Esophagus squamous epithelium (tissue), 5 donors: ENCODE measurements at regions not wholly inside any gene's neighbourhood (a gene's known extent, or its start where the extent isn't known, plus 50 kb on each side); places are given as distances from the start of the nearest gene placed in this dataset.

ENCODE experiments used
- DNase-seq: peaks from one replicate; lab custom pipeline; 2025; lab: John Stamatoyannopoulos, UW
- H3K27ac ChIP-seq, 4 donors: fragments of 200-600 bp; sonication (generic); one replicate each; pipeline ENCODE4 v1.5.1; 2016 to 2019; ENCODE audit warnings: mild to moderate bottlenecking in 1 of 4
- H3K27me3 ChIP-seq, 4 donors: fragments of 200-600 bp; sonication (generic); 1 replicate in 3 of 4; 2 replicates in 1 of 4; pipeline versions ENCODE4 v1.5.1 to v1.6.0; 2017 to 2021; ENCODE audit warnings: antibody characterized with exemption in 1 of 4
- H3K36me3 ChIP-seq, 3 donors: fragments of 200-600 bp; sonication (generic); one replicate each; pipeline ENCODE4 v1.5.1; 2016 to 2019
- H3K4me1 ChIP-seq, 3 donors: fragments of 200-600 bp; sonication (generic); one replicate each; pipeline ENCODE4 v1.5.1; 2017 to 2019
- H3K4me3 ChIP-seq, 4 donors: fragments of 200-600 bp; sonication (generic); 1 replicate in 3 of 4; 2 replicates in 1 of 4; pipeline ENCODE4 v1.5.1; 2016 to 2019; ENCODE audit warnings: mild to moderate bottlenecking in 2 of 4, moderate library complexity in 1 of 4
- H3K9me3 ChIP-seq, 3 donors: fragments of 200-600 bp; sonication (generic); one replicate each; pipeline ENCODE4 v1.5.1; 2016 to 2019
- POLR2A ChIP-seq, 4 donors: fragments of 450-650 bp; IDR thresholded peaks; one replicate each; pipeline ENCODE4 v1.6.1; 2017; ENCODE audit warnings: antibody characterized with exemption in 4 of 4, mild to moderate bottlenecking in 4 of 4, moderate library complexity in 3 of 4
- WGBS, 2 donors: methylation state at CpG; one replicate each; pipeline ENCODE4 v1.1.5; 2018; 5-methylcytosine and 5-hydroxymethylcytosine counted together
- intact Hi-C: fragments of 100-400 bp; cut with DNase I; formaldehyde crosslinking; loops from one replicate; pipeline ENCODE4 v1.15.0; 2022
- TF ChIP-seq, protein P1 (sequence below), 6 experiments: fragments of 450-650 bp in 4 of 6; fragments of 200-600 bp in 2 of 6; sonication (generic) in 2 of 6; IDR thresholded peaks; one replicate each; pipeline ENCODE4 v1.5.1; 2016 to 2019; ENCODE audit warnings: antibody characterized with exemption in 6 of 6, mild to moderate bottlenecking in 4 of 6, moderate library complexity in 4 of 6
- donor health status: DM: yes; HTN: yes; CAD: no.

DNA sequence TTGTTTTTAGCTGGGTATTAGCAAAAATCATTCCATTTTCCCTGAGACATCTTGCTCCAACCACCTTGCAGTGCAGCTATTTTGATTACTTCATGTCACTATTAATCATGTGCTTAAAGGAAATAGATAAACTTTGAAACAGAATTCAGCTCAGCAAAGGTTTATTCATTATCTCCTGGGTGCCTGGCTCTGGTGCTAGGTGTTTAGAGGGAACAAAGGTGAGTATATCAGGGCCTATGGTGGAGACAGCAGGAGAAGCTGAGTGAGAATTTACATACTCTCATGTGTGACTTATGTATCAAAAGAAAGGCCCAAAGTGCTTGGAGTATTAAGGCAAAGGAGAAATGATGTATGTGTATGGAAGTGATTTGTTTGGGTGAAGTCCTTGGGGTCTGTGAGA lies 63.8 kb upstream of the BMP2 start:
- Histone ChIP-seq H3K27ac (peak overlapping the region in 3 of 4 donors; percentile 41 to 63 (median 47)), H3K9me3 (no peaks in the 10 kb centered on the region), H3K36me3 (no peaks in the 10 kb centered on the region), H3K27me3 (no peaks in the 10 kb centered on the region), H3K4me3 (no peak overlapping the region), H3K4me1 (peaks cover 3 to 40% (median 16%) of the 10 kb centered on the region in 3 donors)
- TF ChIP-seq POLR2A (IDR thresholded peaks at IDR 0.05), result no peak
- TF ChIP-seq, protein P1, sequence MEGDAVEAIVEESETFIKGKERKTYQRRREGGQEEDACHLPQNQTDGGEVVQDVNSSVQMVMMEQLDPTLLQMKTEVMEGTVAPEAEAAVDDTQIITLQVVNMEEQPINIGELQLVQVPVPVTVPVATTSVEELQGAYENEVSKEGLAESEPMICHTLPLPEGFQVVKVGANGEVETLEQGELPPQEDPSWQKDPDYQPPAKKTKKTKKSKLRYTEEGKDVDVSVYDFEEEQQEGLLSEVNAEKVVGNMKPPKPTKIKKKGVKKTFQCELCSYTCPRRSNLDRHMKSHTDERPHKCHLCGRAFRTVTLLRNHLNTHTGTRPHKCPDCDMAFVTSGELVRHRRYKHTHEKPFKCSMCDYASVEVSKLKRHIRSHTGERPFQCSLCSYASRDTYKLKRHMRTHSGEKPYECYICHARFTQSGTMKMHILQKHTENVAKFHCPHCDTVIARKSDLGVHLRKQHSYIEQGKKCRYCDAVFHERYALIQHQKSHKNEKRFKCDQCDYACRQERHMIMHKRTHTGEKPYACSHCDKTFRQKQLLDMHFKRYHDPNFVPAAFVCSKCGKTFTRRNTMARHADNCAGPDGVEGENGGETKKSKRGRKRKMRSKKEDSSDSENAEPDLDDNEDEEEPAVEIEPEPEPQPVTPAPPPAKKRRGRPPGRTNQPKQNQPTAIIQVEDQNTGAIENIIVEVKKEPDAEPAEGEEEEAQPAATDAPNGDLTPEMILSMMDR (IDR thresholded peaks at IDR 0.05), result no peak
- intact Hi-C loops, result no loop called here
- DNase-seq, result no peak

DNA sequence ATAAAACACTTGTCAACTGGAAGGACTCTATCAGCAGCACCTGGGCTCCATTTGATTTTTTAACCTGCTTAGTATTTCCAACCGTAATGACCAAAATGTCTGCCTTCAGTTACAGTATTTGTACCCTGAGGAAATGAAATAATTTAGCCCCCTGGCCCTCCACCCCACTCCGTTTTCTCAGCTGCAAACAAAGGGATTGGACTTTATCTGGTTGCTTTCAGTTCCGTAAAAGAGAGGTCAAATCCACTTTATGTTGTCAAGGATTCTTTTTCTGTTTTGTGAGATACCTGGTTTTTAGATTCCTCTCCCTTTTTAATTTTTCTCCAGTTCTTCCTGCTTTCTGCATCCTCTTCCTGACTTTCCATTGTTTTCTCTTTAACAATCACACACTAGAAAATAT lies 64.4 kb upstream of the BMP2 start:
- 90 to 91% methylated on average over 3 of the region's 3 CpGs for WGBS, 2 donors
- Histone ChIP-seq H3K36me3 (no peaks in the 10 kb centered on the region), H3K4me3 (no peak overlapping the region), H3K9me3 (no peaks in the 10 kb centered on the region), H3K27me3 (no peaks in the 10 kb centered on the region), H3K4me1 (peaks cover 3 to 40% (median 10%) of the 10 kb centered on the region in 3 donors), H3K27ac (no peak overlapping the region)
- DNase-seq, result no peak
- intact Hi-C loops, result no loop called here
- TF ChIP-seq, protein P1 (IDR thresholded peaks at IDR 0.05), result no peak
- TF ChIP-seq POLR2A (IDR thresholded peaks at IDR 0.05), result no peak

DNA sequence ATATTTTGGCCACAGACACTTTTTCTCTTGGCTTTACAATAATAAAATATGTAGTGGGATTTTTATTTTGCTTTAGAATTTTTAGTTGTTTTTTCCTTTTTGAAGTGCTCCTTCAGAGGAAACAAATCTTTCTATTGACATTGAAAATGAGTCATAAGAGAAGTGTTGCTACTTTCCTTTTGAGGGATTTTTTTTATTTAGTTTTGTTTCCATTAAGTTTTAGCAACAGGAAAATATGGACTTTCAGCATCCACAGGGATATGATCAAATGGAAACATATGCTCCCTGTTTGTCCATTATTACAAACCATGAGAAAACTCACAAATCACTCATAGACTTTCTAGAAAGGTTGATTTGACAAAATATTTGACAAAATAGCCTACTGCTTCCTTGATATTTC lies 65.3 kb upstream of the BMP2 start:
- Histone ChIP-seq H3K27ac (no peak overlapping the region), H3K36me3 (no peaks in the 10 kb centered on the region), H3K4me1 (peaks cover 3 to 36% (median 8%) of the 10 kb centered on the region in 3 donors), H3K9me3 (no peaks in the 10 kb centered on the region), H3K4me3 (no peak overlapping the region), H3K27me3 (no peaks in the 10 kb centered on the region)
- no peak for DNase-seq
- TF ChIP-seq, protein P1 (IDR thresholded peaks at IDR 0.05), result no peak
- TF ChIP-seq POLR2A (IDR thresholded peaks at IDR 0.05), result no peak
- intact Hi-C loops, result no loop called here

DNA sequence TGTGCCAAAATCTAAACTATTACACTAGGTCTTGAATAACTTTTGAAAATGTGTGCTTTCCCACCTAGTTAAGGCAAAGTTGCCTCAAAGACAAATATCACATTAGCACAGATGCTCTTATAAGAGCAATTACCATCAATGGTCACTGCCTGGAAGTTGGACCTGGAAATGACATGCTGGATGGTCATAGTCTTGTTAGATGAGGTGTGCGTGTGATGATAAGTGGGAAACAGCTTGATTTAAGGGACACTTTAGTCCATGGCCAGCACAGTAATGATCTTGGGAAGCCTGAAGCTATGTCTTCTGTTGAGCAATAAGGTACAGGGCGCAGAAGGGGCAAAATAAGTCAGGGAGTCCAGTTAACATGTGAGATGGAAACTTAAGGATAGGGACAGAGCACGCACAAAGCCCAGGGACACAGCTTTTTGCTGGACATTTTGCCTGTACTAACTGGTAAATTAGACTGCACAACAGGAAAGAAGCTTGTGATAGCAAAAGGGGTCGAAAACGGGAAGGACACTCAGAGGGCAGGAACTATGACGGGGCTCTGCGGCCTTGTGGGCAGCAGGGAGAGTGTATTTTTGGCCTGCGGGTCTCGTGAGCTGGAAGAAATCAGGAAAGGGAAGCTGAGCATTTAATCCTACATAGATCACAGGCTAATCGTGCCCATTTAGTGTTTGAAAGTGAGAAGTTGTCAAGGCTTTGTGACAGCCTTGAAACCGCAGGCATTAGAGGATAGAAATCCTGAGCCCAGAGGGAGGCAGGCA lies 66.7 kb upstream of the BMP2 start:
- peaks cover 3 to 36% (median 8%) of the 10 kb centered on the region in 3 donors for H3K4me1 ChIP-seq
- H3K4me3 ChIP-seq, result no peak overlapping the region
- WGBS, 2 donors, result 55 to 71% methylated on average over 11 of the region's 11 CpGs

More for the DNA sequence above, 66.7 kb upstream of the BMP2 start:
- no peaks in the 10 kb centered on the region for H3K36me3 ChIP-seq
- no peaks in the 10 kb centered on the region for H3K9me3 ChIP-seq
- no peak for DNase-seq
- intact Hi-C loops, result no loop called here
- TF ChIP-seq, protein P1 (IDR thresholded peaks at IDR 0.05), result no peak
- TF ChIP-seq POLR2A (IDR thresholded peaks at IDR 0.05), result no peak
- peak overlapping the region in 2 of 4 donors; percentile 30 to 49 for H3K27ac ChIP-seq
- H3K27me3 ChIP-seq, result no peaks in the 10 kb centered on the region
